GM21447 (cell line): ENCODE measurements at regions not wholly inside any gene's neighbourhood (a gene's known extent, or its start where the extent isn't known, plus 50 kb on each side); places are given as distances from the start of the nearest gene placed in this dataset.

Experiments
- ATAC-seq: cut with Tn5 transposase; IDR thresholded peaks from one replicate; pipeline ENCODE4 v1.9.1; 2021; ENCODE audit not compliant: unreplicated experiment

DNA sequence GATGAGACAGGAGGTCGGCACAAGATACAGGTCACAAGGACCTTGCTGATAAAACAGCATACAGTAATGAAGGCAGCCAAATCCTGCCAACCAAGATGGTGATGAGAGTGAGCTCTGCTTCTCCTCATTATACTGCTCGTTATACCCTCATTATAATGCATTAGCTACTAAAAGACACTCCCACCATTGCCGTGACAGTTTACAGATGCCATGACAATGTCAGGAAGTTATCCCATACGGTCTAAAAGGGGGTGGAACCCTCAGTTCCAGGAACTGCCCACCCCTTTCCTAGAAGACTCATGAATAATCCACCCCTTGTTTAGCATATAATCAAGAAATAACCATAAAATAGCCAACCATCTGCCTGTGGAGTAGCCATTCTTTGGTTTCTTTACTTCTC lies 224.2 kb downstream of the RBM43 start:
- no peak for ATAC-seq

DNA sequence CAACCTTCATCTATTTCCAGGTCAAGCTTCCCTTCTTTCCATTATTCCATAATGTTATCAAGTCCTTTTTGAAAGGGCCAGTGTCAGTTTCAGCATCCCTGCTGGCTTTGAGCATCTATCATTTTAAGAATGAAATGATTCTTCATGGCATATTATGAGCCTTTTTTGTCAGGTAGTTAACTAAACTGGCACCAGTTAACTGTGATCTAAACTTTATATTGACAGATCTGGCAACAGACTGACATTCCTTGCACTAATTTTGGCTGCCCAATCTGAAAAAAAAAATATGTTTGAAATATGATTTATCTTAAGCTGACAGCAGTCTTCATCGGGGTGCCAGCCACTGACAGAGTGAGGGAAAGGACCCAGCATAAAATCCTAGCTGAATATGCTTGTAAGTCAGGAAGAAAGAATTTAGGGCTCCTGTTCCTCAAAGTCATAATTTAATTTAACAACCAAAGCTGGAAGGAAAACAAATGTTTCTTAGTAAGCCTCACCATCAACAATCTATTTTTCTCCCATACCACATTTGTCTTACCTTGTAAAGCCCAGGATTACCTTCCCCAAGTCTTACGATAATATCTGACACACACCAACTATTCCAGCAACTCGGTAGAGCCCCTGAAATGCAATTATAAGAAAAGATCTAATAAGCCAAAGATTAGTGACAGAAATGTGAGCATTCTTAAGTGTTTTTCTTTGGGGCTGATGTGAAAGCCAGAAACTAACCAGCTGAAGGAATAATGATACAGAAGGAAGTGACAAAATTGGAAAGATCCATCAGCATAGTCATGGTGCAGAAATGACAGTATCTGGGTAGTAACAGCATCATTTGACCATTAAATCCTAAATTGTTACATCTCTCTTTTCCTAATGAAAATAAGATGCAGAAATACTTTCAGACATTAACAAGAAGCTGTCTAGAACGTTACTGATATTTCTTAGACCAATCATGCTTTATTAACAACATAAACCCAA lies 228.1 kb downstream of the RBM43 start:
- ATAC-seq, result no peak

- ATAC-seq, result no peak
Measured at GRCh38 chr2:151032741-151033191, 228.9 kb downstream of the RBM43 start.

DNA sequence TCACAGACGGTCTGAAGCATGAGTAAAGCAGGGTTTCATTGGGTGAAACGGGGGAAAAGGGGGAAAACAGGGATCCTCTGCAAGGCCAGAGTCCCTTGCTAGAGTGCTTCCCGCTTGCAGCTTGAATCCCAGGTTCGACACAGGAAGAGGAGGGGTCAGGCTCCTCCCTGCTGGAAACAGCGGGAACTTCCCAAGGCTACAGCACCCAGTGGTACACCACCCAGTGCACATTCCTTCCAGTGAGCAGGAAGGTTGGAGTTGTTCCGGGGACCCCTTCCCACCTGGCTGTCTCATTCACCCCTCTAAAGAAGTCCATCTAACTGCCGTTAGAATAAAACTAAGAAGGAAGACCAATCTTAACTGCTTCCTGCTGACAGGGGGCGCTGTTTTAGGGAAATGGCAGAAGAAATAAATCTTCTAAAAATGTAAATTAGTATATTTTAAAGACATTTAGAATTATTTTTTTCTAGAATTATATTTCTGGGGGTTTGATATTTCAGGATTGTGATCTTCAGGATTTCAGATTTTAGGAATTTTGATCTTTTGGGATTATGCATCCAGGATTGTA lies 230.9 kb downstream of the RBM43 start:
- no peak for ATAC-seq

GRCh38 chr2:151029406-151030157 lies 232.1 kb downstream of the RBM43 start:
- no peak for ATAC-seq

DNA sequence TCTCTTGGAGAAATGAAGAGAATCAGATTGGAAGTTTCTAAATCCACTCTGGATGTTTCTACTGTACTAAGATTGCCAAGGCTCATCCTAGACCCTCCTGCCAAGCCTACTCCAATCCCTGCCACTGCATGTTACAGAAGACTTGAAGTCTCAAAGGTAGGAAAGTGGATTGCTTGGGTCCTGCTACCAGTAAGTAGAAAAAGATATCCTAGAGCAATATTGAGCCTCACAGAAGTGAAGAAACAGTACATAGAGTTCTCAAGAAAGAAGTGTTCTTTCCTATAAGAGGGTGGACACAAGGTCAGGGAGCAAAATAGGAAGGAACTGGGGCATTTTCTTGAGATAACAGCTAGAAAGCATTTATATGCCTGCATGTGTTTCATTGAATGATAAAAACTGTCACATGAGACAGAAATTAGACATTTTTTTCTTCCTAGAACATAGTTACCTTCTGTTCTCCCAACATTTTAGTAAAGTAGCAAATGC lies 232.9 kb downstream of the RBM43 start:
- ATAC-seq, result no peak

- no peak for ATAC-seq
Measured at GRCh38 chr2:151027151-151027550, 234.5 kb downstream of the RBM43 start.

DNA sequence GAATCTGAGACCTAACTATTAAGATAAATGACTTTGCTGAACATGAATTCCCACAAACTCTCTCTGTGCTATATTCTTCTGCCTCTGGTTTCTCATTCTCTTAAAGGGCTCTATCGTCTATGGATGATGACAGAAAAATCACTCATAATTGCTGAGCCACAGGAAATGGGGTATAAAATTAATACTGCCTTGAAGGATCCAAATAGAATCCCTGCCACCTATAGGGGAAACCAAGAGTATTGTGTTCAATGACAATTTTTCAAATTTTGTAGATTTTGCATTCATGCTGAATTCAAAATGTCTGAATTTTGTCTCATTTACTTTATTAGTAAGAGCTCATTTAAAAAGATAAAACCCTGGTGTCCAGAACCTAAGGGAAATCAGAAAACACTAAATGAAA lies 235.8 kb downstream of the RBM43 start:
- ATAC-seq, result no peak

DNA sequence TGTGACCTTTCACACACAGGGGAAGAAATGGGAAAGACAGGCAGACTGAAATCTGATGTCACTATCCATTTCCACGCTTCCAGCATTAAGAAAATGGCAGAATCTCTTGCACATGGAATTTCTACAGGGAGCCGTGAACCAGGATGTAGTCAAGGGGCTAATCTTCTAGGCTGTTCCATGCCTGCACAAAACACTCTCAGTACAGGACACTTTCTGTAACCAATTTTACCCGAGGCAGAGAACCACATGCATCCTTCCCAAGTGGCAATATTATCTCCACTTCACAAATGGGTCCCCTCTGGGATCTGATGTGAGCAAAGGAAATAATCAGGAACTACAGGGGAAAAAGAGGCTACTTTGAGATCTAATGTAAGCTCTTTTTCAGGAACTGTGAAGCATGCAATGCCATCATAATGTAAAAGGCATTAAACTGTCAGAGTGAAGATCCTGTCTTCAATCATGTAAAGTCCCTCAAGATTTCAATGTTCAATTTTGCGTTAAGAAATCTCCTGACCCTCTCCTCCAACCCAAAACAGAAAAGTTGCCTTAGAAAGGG lies 236.9 kb downstream of the RBM43 start:
- no peak for ATAC-seq

GRCh38 chr2:151021747-151022452 lies 239.8 kb downstream of the RBM43 start:
- ATAC-seq, result no peak

DNA sequence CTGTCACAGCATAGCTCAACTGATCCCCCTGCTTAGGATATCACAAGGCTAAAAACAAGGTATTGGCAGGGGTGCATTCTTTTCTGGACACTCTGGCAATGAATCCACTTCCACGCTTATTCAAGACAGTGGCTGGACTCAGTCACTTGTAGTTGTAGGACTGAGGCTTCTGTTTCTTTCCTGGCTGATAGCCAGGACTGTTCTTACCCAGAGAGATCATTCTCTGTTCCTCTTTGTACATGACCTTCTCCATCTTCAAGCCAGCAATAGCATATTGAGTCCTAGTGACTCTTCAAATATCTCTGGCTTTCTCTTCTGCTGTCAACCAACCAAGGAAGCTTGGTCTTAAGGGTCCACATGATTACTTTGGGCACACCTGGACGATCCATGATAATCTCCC lies 241.3 kb downstream of the RBM43 start:
- peak; percentile 82 for ATAC-seq

GRCh38 chr2:151009437-151010175 lies 252.1 kb downstream of the RBM43 start:
- ATAC-seq, result no peak

DNA sequence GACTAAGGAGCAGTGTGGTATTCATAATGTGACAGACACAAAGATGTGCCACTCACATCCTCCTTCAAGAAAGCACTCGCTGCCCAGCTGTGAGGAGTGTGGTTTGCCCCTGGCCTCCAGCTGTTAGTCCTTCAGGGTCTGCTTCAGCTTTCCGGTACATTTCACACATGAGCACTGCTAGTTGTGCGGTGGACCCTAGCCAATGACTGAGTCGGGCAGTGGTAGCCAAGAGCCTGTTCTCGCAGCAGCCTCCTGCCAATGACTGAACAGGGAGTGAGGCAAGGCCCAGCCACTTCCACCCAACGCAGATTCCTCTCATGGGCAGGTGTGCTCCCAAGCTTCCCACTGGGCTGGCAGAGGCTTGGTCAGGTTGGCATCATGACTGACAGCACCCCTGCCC lies 254.3 kb downstream of the RBM43 start:
- no peak for ATAC-seq

DNA sequence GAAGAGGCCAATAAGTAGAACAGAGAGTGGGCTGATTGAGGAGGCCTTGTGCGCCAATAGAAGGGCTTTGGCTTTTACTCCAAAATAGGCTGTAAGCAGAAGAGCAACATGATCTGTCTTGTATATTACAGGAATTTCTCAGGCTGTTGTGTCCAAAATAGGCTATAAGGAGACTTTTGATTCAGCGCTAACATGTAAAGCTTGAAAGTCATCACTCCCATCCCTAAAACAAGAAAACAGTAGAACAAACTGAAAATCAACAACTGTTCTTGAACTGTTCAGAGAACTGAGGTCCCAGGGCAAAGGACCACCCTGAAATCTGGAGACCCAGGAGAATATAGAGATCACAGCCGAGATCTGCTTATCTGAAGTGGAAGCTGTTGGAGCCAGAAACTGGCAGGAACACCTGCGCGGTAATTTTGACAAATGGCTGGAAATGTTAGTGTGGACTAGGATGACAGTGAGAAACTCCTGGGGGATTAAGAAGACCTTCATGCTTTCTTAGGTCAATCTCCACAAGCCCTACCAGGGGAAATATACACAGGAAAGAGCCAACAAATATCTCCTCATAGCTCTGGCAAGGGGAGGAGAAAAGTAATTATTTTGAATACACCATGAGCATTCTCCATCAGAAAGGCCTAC lies 258.6 kb downstream of the RBM43 start:
- ATAC-seq, result no peak

DNA sequence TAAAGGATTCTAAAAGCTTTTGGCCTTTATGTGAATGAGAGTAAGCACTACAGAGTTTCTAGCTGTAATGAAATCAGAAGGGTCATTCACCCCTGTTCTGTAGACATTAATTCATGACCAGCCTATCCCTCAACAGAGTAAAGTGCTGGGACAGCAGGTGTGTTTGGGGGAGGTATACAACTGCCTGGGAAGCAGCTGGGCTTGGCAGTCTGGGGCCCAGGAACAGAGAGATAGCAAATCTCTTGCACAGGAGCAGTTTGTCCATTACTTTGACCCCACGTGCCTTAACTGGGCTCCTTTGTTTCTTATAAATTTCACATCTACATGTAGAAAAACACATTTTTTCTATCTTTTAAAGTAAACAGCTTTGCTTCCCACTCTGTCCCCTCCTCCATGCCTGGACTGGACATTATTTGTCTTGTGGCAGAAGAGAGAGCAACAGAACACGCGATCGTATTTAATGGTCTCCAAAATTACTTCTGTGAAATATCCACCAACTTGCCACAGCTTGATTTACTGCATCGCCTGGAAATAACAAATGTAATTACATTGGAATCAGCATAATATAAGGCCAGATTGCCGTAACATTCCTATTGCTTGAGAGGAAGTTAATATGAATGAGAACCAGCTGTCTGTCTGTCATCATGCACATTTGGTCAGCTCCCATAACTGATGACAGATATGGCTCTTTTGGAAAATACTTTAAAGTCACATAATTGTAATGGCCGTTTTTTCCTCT lies 263.8 kb downstream of the RBM43 start:
- ATAC-seq, result no peak

- ATAC-seq, result no peak
Measured at GRCh38 chr2:150997066-150997465, 264.6 kb downstream of the RBM43 start.

DNA sequence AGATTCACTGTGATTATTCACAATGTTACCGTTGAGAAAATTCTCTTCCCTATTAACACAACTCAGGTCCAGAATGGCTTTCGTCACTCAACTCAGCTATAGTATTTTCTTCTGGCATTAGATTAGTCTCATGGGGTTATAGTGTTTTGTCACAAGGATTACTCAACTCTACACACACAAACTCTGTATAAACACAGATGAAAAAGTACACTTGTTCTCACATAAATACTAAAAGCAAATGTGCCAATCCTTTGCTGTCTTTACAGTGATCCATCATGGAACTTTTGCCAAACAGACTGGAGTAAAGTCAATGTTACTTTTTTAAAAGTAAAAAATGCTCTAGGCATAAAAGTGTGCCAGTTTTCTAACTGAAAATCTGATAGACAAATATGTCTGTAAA lies 267.6 kb downstream of the RBM43 start:
- ATAC-seq, result no peak

DNA sequence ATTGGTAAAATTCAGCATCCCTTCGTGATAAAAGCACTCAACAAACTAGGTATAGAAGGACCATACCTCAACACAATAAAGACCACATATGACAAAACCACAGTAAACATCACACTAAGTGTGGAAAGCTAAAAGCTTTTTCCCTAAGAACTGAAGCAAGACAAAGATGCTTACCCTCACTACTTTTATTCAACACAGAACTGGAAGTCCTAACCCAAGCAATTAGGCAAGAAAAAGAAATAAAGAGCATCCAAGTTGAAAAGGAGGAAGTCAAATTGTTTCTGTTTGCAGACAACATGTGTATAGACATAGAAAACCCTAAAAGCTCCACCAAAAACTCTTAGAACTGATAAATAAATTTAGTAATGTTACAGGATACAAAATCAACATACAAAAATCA lies 271.7 kb downstream of the RBM43 start:
- no peak for ATAC-seq

- ATAC-seq, result no peak
Measured at GRCh38 chr2:150985741-150986140, 275.9 kb downstream of the RBM43 start.
